H1 (cell line): ENCODE measurements at regions not wholly inside any gene's neighbourhood (a gene's known extent, or its start where the extent isn't known, plus 50 kb on each side); places are given as distances from the start of the nearest gene placed in this dataset.

Experiments used
- CTCF ChIA-PET: fragments of 300-600 bp; sonication (Branson Sonifier 250); formaldehyde crosslinking; loops from one replicate; lab custom pipeline; 2021; ENCODE audit not compliant: partially characterized antibody; lab: Charles Lee
- POLR2A ChIA-PET: fragments of 300-600 bp; sonication (Branson Sonifier 250); formaldehyde crosslinking; loops from one replicate; lab custom pipeline; 2021; ENCODE audit warnings: inconsistent platforms; ENCODE audit not compliant: partially characterized antibody; lab: Charles Lee
- DNase-seq, 2 experiments: peaks; one replicate each; pipeline versions ENCODE4 v3.0.0 to v3.0.0-alpha.2; 2010 to 2022; ENCODE audit warnings: low spot score in 2 of 2, low read depth in 1 of 2, mixed read lengths in 1 of 2
- FAIRE-seq: peaks from 2 replicates; lab custom pipeline; 2011; peaks lifted over from hg19 to GRCh38; lab: Jason Lieb, UNC
- H2AFZ ChIP-seq: 2 replicates; pipeline ENCODE4 v1.8.1; 2012; ENCODE audit warnings: low read length, inconsistent platforms
- H2AK5ac ChIP-seq: 2 replicates; pipeline ENCODE4 v1.6.1; 2013; ENCODE audit warnings: low read depth, low read length
- H2BK120ac ChIP-seq: replicated peaks from 2 replicates; pipeline ENCODE3; 2013; ENCODE audit warnings: low read depth, low read length, inconsistent platforms
- H2BK12ac ChIP-seq: 2 replicates; pipeline ENCODE4 v1.6.1; 2013; ENCODE audit warnings: low read depth, low read length
- H2BK15ac ChIP-seq: 2 replicates; pipeline ENCODE4 v1.6.1; 2013; ENCODE audit warnings: low read length
- H2BK20ac ChIP-seq: 2 replicates; pipeline ENCODE4 v1.6.1; 2013; ENCODE audit warnings: low read length
- H2BK5ac ChIP-seq: 2 replicates; pipeline ENCODE4 v1.6.1; 2013; ENCODE audit warnings: low read depth, low read length
- H3K14ac ChIP-seq: 2 replicates; pipeline ENCODE4 v1.6.1; 2013; ENCODE audit warnings: inconsistent platforms; ENCODE audit not compliant: insufficient read length
- H3K18ac ChIP-seq: 2 replicates; pipeline ENCODE4 v1.6.1; 2013; ENCODE audit warnings: low read length; ENCODE audit errors: extremely low read depth
- H3K23ac ChIP-seq: 2 replicates; pipeline ENCODE4 v1.6.1; 2013; ENCODE audit warnings: inconsistent platforms; ENCODE audit not compliant: insufficient read length
- H3K23me2 ChIP-seq: 2 replicates; pipeline ENCODE4 v1.6.1; 2013; ENCODE audit warnings: low read depth, low read length
- H3K27ac ChIP-seq: 2 replicates; pipeline ENCODE4 v1.6.1; 2011; ENCODE audit warnings: low read depth, low read length, inconsistent platforms
- H3K27me3 ChIP-seq, 4 experiments: replicated peaks in 1 of 4; 1 replicate in 1 of 4; 2 replicates in 3 of 4; pipeline versions ENCODE4 v1.6.1 to v1.8.1; 2011 to 2013; ENCODE audit warnings: low read length in 3 of 4, mild to moderate bottlenecking in 3 of 4, inconsistent platforms in 2 of 4, mixed read lengths in 2 of 4, moderate library complexity in 1 of 4; ENCODE audit not compliant: control insufficient read depth in 3 of 4, insufficient read depth in 3 of 4; ENCODE audit errors: extremely low read depth in 1 of 4
- H3K36me3 ChIP-seq, 4 experiments: 2 replicates each; pipeline versions ENCODE4 v1.6.1 to v1.8.1; 2011 to 2013; ENCODE audit warnings: mild to moderate bottlenecking in 4 of 4, low read length in 3 of 4, moderate library complexity in 2 of 4, control low read depth in 1 of 4, inconsistent platforms in 1 of 4; ENCODE audit not compliant: insufficient read depth in 4 of 4, control insufficient read depth in 2 of 4
- H3K4ac ChIP-seq: replicated peaks from 2 replicates; pipeline ENCODE3; 2013; ENCODE audit warnings: low read length, low read depth, mixed read lengths, inconsistent platforms; ENCODE audit not compliant: insufficient read length
- H3K4me1 ChIP-seq, 4 experiments: replicated peaks in 1 of 4; 1 replicate in 1 of 4; 2 replicates in 3 of 4; pipeline versions ENCODE4 v1.6.1 to v1.8.1; 2011 to 2013; ENCODE audit warnings: low read length in 3 of 4, inconsistent platforms in 2 of 4, mixed read lengths in 1 of 4; ENCODE audit not compliant: insufficient read depth in 4 of 4, control insufficient read depth in 3 of 4
- H3K4me2 ChIP-seq, 2 experiments: 2 replicates each; pipeline versions ENCODE4 v1.6.1 to v1.8.1; 2011 to 2013; ENCODE audit warnings: low read depth in 2 of 2, low read length in 2 of 2, control low read depth in 1 of 2, inconsistent platforms in 1 of 2, mild to moderate bottlenecking in 1 of 2; ENCODE audit not compliant: insufficient read depth in 1 of 2
- H3K4me3 ChIP-seq, 4 experiments: fragments of 200-600, 300-600 bp in 1 of 4; sonication (generic), shearing (Covaris generic), sonication (Bioruptor Twin) in 1 of 4; 2 replicates each; pipeline versions ENCODE4 v1.5.1 to v1.8.1; 2011 to 2016; ENCODE audit warnings: low read length in 4 of 4, low read depth in 3 of 4, control low read depth in 2 of 4, inconsistent platforms in 2 of 4, mild to moderate bottlenecking in 2 of 4, mixed read lengths in 1 of 4, moderate library complexity in 1 of 4; ENCODE audit not compliant: insufficient read depth in 2 of 4; ENCODE audit errors: extremely low read depth in 1 of 4
- H3K56ac ChIP-seq: replicated peaks from 2 replicates; pipeline ENCODE3; 2013; ENCODE audit warnings: low read depth, mild to moderate bottlenecking, mixed read lengths, low read length, inconsistent platforms; ENCODE audit not compliant: insufficient read length
- H3K79me1 ChIP-seq: 2 replicates; pipeline ENCODE4 v1.6.1; 2013; ENCODE audit warnings: low read depth, low read length, control low read depth
- H3K79me2 ChIP-seq, 2 experiments: 2 replicates each; pipeline versions ENCODE4 v1.6.1 to v1.8.1; 2012 to 2013; ENCODE audit warnings: low read length in 2 of 2, mild to moderate bottlenecking in 2 of 2, inconsistent platforms in 1 of 2; ENCODE audit not compliant: insufficient read depth in 2 of 2, control insufficient read depth in 1 of 2
- H3K9ac ChIP-seq, 4 experiments: replicated peaks in 1 of 4; 1 replicate in 1 of 4; 2 replicates in 3 of 4; pipeline versions ENCODE4 v1.6.1 to v1.8.1; 2011 to 2013; ENCODE audit warnings: low read depth in 3 of 4, low read length in 3 of 4, control low read depth in 2 of 4, mild to moderate bottlenecking in 2 of 4, moderate library complexity in 2 of 4, inconsistent platforms in 1 of 4; ENCODE audit errors: extremely low read depth in 1 of 4
- H3K9me3 ChIP-seq, 2 experiments: 2 replicates each; pipeline versions ENCODE4 v1.6.1 to v1.8.1; 2012 to 2013; ENCODE audit warnings: mild to moderate bottlenecking in 2 of 2, moderate library complexity in 2 of 2, control low read depth in 1 of 2, inconsistent platforms in 1 of 2, low read depth in 1 of 2, low read length in 1 of 2, mixed read lengths in 1 of 2; ENCODE audit not compliant: insufficient read depth in 2 of 2
- H4K20me1 ChIP-seq, 2 experiments: replicated peaks in 1 of 2; 2 replicates each; pipeline versions ENCODE3 to v1.8.1; 2011 to 2013; ENCODE audit warnings: inconsistent platforms in 2 of 2, low read length in 2 of 2, mild to moderate bottlenecking in 1 of 2; ENCODE audit not compliant: insufficient read depth in 2 of 2, control insufficient read depth in 1 of 2
- H4K5ac ChIP-seq: 2 replicates; pipeline ENCODE4 v1.6.1; 2013; ENCODE audit warnings: low read length, low read depth, mixed read lengths, inconsistent platforms; ENCODE audit not compliant: insufficient read length
- H4K8ac ChIP-seq: 2 replicates; pipeline ENCODE4 v1.8.0; 2013; ENCODE audit warnings: mild to moderate bottlenecking, moderate library complexity, low read length, inconsistent platforms; ENCODE audit not compliant: insufficient read depth; ENCODE audit errors: extremely low read depth
- H4K91ac ChIP-seq: replicated peaks from 2 replicates; pipeline ENCODE3; 2013; ENCODE audit warnings: low read length, mixed read lengths, inconsistent platforms; ENCODE audit not compliant: insufficient read length
- ASH2L ChIP-seq: fragments of 200-600, 300-600 bp; sonication (generic); IDR thresholded peaks from one replicate; pipeline ENCODE4 v1.7.1; 2017; ENCODE audit warnings: low read length
- BACH1 ChIP-seq: IDR thresholded peaks from 2 replicates; pipeline ENCODE4 v1.6.1; 2012; ENCODE audit warnings: low read length, improper control_type of control experiment
- CHD1 ChIP-seq: IDR thresholded peaks from 2 replicates; pipeline ENCODE4 v1.6.1; 2012; ENCODE audit warnings: low read depth, low read length, improper control_type of control experiment
- CREB1 ChIP-seq: IDR thresholded peaks from 2 replicates; pipeline ENCODE4 v1.6.1; 2012; ENCODE audit warnings: inconsistent platforms
- HDAC6 ChIP-seq: IDR thresholded peaks from one replicate; pipeline ENCODE4 v1.7.1; 2012; ENCODE audit warnings: low read depth, mild to moderate bottlenecking, inconsistent platforms, low read length, moderate library complexity
- KDM5A ChIP-seq: fragments of 200-600 bp; IDR thresholded peaks from 2 replicates; pipeline ENCODE4 v1.7.1; 2012; ENCODE audit warnings: mild to moderate bottlenecking, low read length, inconsistent platforms, mixed read lengths
- NRF1 ChIP-seq: IDR thresholded peaks from 2 replicates; pipeline ENCODE4 v1.6.1; 2011; ENCODE audit warnings: mild to moderate bottlenecking, low read depth, low read length, improper control_type of control experiment
- POLR2A ChIP-seq, 2 experiments: IDR thresholded peaks; 1 replicate in 1 of 2; 2 replicates in 1 of 2; pipeline ENCODE4 v1.6.1; 2011; ENCODE audit warnings: low read depth in 2 of 2, low read length in 2 of 2, mild to moderate bottlenecking in 2 of 2; ENCODE audit errors: control extremely low read depth in 1 of 2
- RFX5 ChIP-seq: IDR thresholded peaks from 2 replicates; pipeline ENCODE4 v1.6.1; 2011; ENCODE audit warnings: low read depth, low read length, improper control_type of control experiment, borderline replicate concordance
- SAP30 ChIP-seq: fragments of 300-600 bp; sonication (generic); IDR thresholded peaks from 2 replicates; pipeline ENCODE4 v1.7.1; 2012; ENCODE audit warnings: low read length, moderate library complexity, mild to moderate bottlenecking, inconsistent platforms; ENCODE audit not compliant: insufficient read depth, insufficient replicate concordance
- SUZ12 ChIP-seq: fragments of 200-600 bp; sonication (generic); IDR thresholded peaks from 2 replicates; pipeline ENCODE4 v1.6.1; 2012; ENCODE audit warnings: mild to moderate bottlenecking, inconsistent platforms, low read length, moderate library complexity, mixed read lengths
- YY1 ChIP-seq: IDR thresholded peaks from 2 replicates; pipeline ENCODE4 v1.6.1; 2011; ENCODE audit warnings: low read depth, mild to moderate bottlenecking, low read length
- ZNF274 ChIP-seq: IDR thresholded peaks from 2 replicates; pipeline ENCODE4 v1.7.0; 2012; ENCODE audit warnings: low read length, borderline replicate concordance; ENCODE audit errors: extremely low read depth
- WGBS, 2 experiments: shearing (Covaris generic) in 1 of 2; methylation state at CpG; one replicate each; pipeline versions ENCODE4 v1.1.6 to v1.1.7; 2013 to 2015; ENCODE audit warnings: low lambda C conversion rate in 2 of 2, mixed read lengths in 2 of 2, inconsistent platforms in 1 of 2, low coverage in 1 of 2, missing lambda C conversion rate in 1 of 2; ENCODE audit not compliant: insufficient replicate concordance in 2 of 2, insufficient coverage in 1 of 2, insufficient read length in 1 of 2; ENCODE audit errors: extremely low coverage in 1 of 2, missing lambda C conversion rate in 1 of 2; 5-methylcytosine and 5-hydroxymethylcytosine counted together
- TF ChIP-seq, protein P1 (sequence below): IDR thresholded peaks from 2 replicates; pipeline ENCODE4 v1.6.1; 2011; ENCODE audit warnings: low read length, improper control_type of control experiment

DNA sequence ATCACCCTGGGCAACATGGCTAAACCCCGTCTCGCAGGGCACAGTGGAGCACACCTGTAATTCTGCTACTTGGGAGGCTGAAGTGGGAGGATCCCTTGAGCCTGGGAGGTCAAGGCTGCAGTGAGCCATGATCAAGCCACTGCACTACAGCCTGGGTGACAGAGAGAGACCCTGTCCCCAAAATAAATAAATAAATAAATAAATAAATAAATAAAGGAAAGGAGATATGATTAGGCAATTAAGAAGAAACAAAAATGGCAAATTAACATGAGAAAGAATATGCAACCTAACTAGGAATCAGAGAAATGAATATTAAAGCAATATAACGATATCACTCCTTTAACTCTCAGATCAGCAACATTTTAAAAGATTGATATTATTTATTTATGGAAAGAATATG lies 92.3 kb downstream of the C1D start:
- H3K4me1 ChIP-seq: no peaks in the 10 kb centered on the region
- WGBS, 2 experiments: 95% methylated on average over 3 of the region's 3 CpGs; no CpG with 5 or more reads in 1 of the 2 experiments
- H2BK5ac ChIP-seq: no peak overlapping the region
- no peaks in the 10 kb centered on the region for H3K23me2 ChIP-seq
- no peak overlapping the region for H2BK15ac ChIP-seq
- H2BK20ac ChIP-seq: no peak overlapping the region
- DNase-seq: no peak
- CTCF ChIA-PET: no interaction called here
- no peaks in the 10 kb centered on the region for H3K36me3 ChIP-seq
- H2BK12ac ChIP-seq: no peak overlapping the region
- no peak overlapping the region for H2BK120ac ChIP-seq
- POLR2A ChIA-PET: no interaction called here
- no peaks in the 10 kb centered on the region for H3K9me3 ChIP-seq
- no peak overlapping the region for H2AFZ ChIP-seq
- no peak overlapping the region for H4K8ac ChIP-seq
- no peak overlapping the region for H4K5ac ChIP-seq
- H3K23ac ChIP-seq: no peak overlapping the region
- H4K91ac ChIP-seq: no peak overlapping the region
- H3K27me3 ChIP-seq: no peaks in the 10 kb centered on the region
- no peak overlapping the region for H3K9ac ChIP-seq
- no peak for FAIRE-seq
- no peaks in the 10 kb centered on the region for H3K79me2 ChIP-seq
- H3K4ac ChIP-seq: no peak overlapping the region
- no peak overlapping the region for H2AK5ac ChIP-seq
- no peak overlapping the region for H3K27ac ChIP-seq
- no peak overlapping the region for H3K4me2 ChIP-seq
- no peak for TF ChIP-seq SUZ12
- no peak for TF ChIP-seq KDM5A
- no peak for TF ChIP-seq CHD1
- TF ChIP-seq ZNF274: no peak
- no peak for TF ChIP-seq BACH1
- TF ChIP-seq HDAC6: no peak
- no peak for TF ChIP-seq RFX5
- TF ChIP-seq YY1: no peak
- no peak for TF ChIP-seq NRF1
- no peak for TF ChIP-seq CREB1
- TF ChIP-seq ASH2L: no peak
- TF ChIP-seq SAP30: no peak
- no peak for TF ChIP-seq POLR2A (IDR thresholded peaks at IDR 0.05; ENCODE audit: control extremely low read depth in 1 of 2, low read depth in 2 of 2, low read length in 2 of 2)
- TF ChIP-seq, protein P1, sequence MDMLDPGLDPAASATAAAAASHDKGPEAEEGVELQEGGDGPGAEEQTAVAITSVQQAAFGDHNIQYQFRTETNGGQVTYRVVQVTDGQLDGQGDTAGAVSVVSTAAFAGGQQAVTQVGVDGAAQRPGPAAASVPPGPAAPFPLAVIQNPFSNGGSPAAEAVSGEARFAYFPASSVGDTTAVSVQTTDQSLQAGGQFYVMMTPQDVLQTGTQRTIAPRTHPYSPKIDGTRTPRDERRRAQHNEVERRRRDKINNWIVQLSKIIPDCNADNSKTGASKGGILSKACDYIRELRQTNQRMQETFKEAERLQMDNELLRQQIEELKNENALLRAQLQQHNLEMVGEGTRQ: no peak
- no peak overlapping the region for H3K18ac ChIP-seq
- no peak overlapping the region for H3K14ac ChIP-seq
- H3K56ac ChIP-seq: no peak overlapping the region
- H4K20me1 ChIP-seq: no peaks in the 10 kb centered on the region
- no peaks in the 10 kb centered on the region for H3K79me1 ChIP-seq
- H3K4me3 ChIP-seq: no peak overlapping the region
